KMS-11 (cell line): ENCODE measurements at regions not wholly inside any gene's neighbourhood (a gene's known extent, or its start where the extent isn't known, plus 50 kb on each side); places are given as distances from the start of the nearest gene placed in this dataset.
"Not testable (repeated sequence)": the region's sequence is repeated elsewhere in the genome, so short reads cannot be mapped to it uniquely, and the experiment has no call there.

Experiments
- H2AFZ ChIP-seq: fragments of 200-600 bp; sonication (generic); 2 replicates; pipeline ENCODE4 v1.6.1; 2016; ENCODE audit warnings: antibody characterized with exemption, mixed run types, low read depth
- H3K27ac ChIP-seq: fragments of 200-600 bp; sonication (generic); 2 replicates; pipeline ENCODE4 v1.6.1; 2016; ENCODE audit warnings: mild to moderate bottlenecking, mixed run types
- H3K27me3 ChIP-seq: fragments of 200-600 bp; sonication (generic); 2 replicates; pipeline ENCODE4 v1.6.1; 2017; ENCODE audit warnings: mild to moderate bottlenecking, low read depth, mixed run types, moderate library complexity; ENCODE audit not compliant: insufficient read depth
- H3K36me3 ChIP-seq: fragments of 200-600 bp; sonication (generic); 2 replicates; pipeline ENCODE4 v1.6.1; 2017; ENCODE audit warnings: mild to moderate bottlenecking, mixed run types; ENCODE audit not compliant: insufficient read depth
- H3K4me1 ChIP-seq: fragments of 200-600 bp; sonication (generic); 2 replicates; pipeline ENCODE4 v1.6.1; 2016; ENCODE audit warnings: mild to moderate bottlenecking, low read depth, mixed run types; ENCODE audit not compliant: poor library complexity, severe bottlenecking
- H3K4me2 ChIP-seq: fragments of 200-600 bp; sonication (generic); 2 replicates; pipeline ENCODE4 v1.7.0; 2016; ENCODE audit warnings: mild to moderate bottlenecking, mixed run types
- H3K4me3 ChIP-seq: fragments of 200-600 bp; sonication (generic); IDR thresholded peaks from 2 replicates; pipeline ENCODE4 v1.6.1; 2017; ENCODE audit warnings: low read depth, low read length, mixed read lengths; ENCODE audit not compliant: insufficient read depth
- H3K79me2 ChIP-seq: fragments of 200-600 bp; sonication (generic); 2 replicates; pipeline ENCODE4 v1.6.1; 2016; ENCODE audit warnings: low read depth, mixed run types; ENCODE audit not compliant: insufficient read depth
- H3K9ac ChIP-seq: fragments of 200-600 bp; sonication (generic); 2 replicates; pipeline ENCODE4 v1.6.1; 2016; ENCODE audit warnings: mild to moderate bottlenecking, mixed run types
- H4K20me1 ChIP-seq: fragments of 200-600 bp; sonication (generic); 2 replicates; pipeline ENCODE4 v1.6.1; 2016; ENCODE audit warnings: mild to moderate bottlenecking, mixed run types; ENCODE audit not compliant: insufficient read depth
- TF ChIP-seq, protein P1 (sequence below): fragments of 200-600 bp; sonication (generic); conservative IDR thresholded peaks from 2 replicates; pipeline ENCODE4 v1.6.1; 2017; ENCODE audit warnings: low read depth, mild to moderate bottlenecking, antibody characterized with exemption, low read length, moderate library complexity, mixed read lengths

DNA sequence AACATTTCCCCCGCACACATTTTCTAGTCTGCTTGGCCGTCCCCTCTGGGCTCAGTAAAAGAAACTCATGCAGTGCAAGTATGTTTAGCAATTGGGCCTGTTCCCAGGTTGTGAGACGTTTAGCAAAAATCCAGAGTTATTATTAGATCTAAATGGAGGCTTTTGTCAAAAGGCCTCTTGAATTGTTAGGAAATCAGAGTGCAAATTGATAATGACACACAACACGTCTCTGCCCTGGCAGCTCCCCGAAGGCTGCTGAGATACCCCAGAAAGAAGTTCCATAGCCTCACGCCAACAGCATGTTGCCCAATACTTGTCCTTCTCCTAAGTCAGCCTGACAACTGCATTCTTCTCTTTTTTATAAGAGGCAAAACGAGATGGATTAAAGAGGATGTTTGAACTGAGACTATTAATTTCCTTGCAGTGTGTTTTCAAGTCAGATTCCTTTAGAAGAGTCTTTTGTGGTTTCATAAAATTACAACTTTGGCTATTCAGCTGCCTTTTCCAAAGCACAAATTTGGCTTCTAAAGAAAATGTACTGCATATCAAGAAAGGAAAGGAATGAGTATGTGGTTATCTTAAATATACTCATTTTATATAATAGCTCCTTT is 202.2 kb downstream of the TRIB2 start:
- Histone ChIP-seq H4K20me1 (no peaks in the 10 kb centered on the region), H3K36me3 (no peaks in the 10 kb centered on the region), H3K27ac (no peak overlapping the region), H3K9ac (no peak overlapping the region), H3K4me3 (no peak overlapping the region), H3K79me2 (no peaks in the 10 kb centered on the region), H3K27me3 (no peaks in the 10 kb centered on the region), H3K4me1 (no peaks in the 10 kb centered on the region), H2AFZ (no peak overlapping the region), H3K4me2 (no peak overlapping the region)
- TF ChIP-seq, protein P1, sequence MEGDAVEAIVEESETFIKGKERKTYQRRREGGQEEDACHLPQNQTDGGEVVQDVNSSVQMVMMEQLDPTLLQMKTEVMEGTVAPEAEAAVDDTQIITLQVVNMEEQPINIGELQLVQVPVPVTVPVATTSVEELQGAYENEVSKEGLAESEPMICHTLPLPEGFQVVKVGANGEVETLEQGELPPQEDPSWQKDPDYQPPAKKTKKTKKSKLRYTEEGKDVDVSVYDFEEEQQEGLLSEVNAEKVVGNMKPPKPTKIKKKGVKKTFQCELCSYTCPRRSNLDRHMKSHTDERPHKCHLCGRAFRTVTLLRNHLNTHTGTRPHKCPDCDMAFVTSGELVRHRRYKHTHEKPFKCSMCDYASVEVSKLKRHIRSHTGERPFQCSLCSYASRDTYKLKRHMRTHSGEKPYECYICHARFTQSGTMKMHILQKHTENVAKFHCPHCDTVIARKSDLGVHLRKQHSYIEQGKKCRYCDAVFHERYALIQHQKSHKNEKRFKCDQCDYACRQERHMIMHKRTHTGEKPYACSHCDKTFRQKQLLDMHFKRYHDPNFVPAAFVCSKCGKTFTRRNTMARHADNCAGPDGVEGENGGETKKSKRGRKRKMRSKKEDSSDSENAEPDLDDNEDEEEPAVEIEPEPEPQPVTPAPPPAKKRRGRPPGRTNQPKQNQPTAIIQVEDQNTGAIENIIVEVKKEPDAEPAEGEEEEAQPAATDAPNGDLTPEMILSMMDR = no peak

DNA sequence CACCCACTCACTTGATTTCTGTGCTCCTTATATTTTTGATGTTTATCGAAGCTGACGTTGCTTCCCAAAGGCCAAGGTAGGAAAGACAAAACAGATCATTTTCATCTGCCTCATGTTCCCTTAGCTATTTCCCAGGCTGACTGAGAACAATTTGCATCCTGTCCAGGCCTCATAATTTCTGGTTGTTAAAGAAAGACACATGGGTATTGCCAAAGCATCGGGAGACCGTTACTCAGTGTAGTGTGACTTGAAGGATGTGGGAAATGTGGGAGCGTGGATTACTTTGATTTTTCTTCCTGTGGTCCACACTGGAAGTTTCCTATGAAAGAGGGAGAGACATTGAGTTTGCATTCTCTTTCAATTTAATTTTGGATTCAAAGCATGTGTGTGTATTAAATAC is 204.6 kb downstream of the TRIB2 start:
- H3K79me2 ChIP-seq = no peaks in the 10 kb centered on the region
- H3K4me3 ChIP-seq = no peak overlapping the region
- H3K9ac ChIP-seq = no peak overlapping the region
- H3K27ac ChIP-seq = no peak overlapping the region
- no peak overlapping the region for H3K4me2 ChIP-seq
- no peaks in the 10 kb centered on the region for H3K36me3 ChIP-seq
- TF ChIP-seq, protein P1 = no peak
- no peaks in the 10 kb centered on the region for H4K20me1 ChIP-seq
- H3K4me1 ChIP-seq = no peaks in the 10 kb centered on the region
- H3K27me3 ChIP-seq = no peaks in the 10 kb centered on the region
- H2AFZ ChIP-seq = no peak overlapping the region

GRCh38 chr2:12923907-12924610 is 207.3 kb downstream of the TRIB2 start:
- H3K27ac ChIP-seq = no peak overlapping the region
- no peaks in the 10 kb centered on the region for H4K20me1 ChIP-seq

GRCh38 chr2:12926641-12927040 is 209.9 kb downstream of the TRIB2 start:
- not testable (repeated sequence) for H3K36me3 ChIP-seq, H4K20me1 ChIP-seq, H3K9ac ChIP-seq, H3K4me2 ChIP-seq, H2AFZ ChIP-seq, H3K27me3 ChIP-seq, H3K27ac ChIP-seq, H3K79me2 ChIP-seq, H3K4me3 ChIP-seq, H3K4me1 ChIP-seq

More at GRCh38 chr2:12923907-12924610, 207.3 kb downstream of the TRIB2 start:
- H3K27me3 ChIP-seq = no peaks in the 10 kb centered on the region
- no peak overlapping the region for H3K9ac ChIP-seq
- TF ChIP-seq, protein P1 = no peak
- no peak overlapping the region for H3K4me2 ChIP-seq
- no peaks in the 10 kb centered on the region for H3K79me2 ChIP-seq
- H2AFZ ChIP-seq = no peak overlapping the region
- H3K4me1 ChIP-seq = no peaks in the 10 kb centered on the region
- H3K36me3 ChIP-seq = no peaks in the 10 kb centered on the region
- H3K4me3 ChIP-seq = no peak overlapping the region

GRCh38 chr2:12928197-12928774 is 211.6 kb downstream of the TRIB2 start:
- Histone ChIP-seq H3K4me2 (no peak overlapping the region), H3K4me1 (no peaks in the 10 kb centered on the region), H3K4me3 (no peak overlapping the region), H3K27me3 (no peaks in the 10 kb centered on the region), H3K79me2 (no peaks in the 10 kb centered on the region), H3K9ac (no peak overlapping the region), H3K27ac (no peak overlapping the region), H4K20me1 (no peaks in the 10 kb centered on the region), H3K36me3 (no peaks in the 10 kb centered on the region), H2AFZ (no peak overlapping the region)
- TF ChIP-seq, protein P1 = no peak
